Loucy (cell line): ENCODE measurements at regions not wholly inside any gene's neighbourhood (a gene's known extent, or its start where the extent isn't known, plus 50 kb on each side); places are given as distances from the start of the nearest gene placed in this dataset.

ENCODE experiments used
- H2AFZ ChIP-seq: fragments of 200-600 bp; sonication (generic); 2 replicates; pipeline ENCODE4 v1.6.0; 2016; ENCODE audit warnings: antibody characterized with exemption, mild to moderate bottlenecking, low read length, moderate library complexity
- H3F3A ChIP-seq: fragments of 200-600 bp; 2 replicates; pipeline ENCODE4 v1.6.0; 2016; ENCODE audit warnings: antibody characterized with exemption, low read depth, mild to moderate bottlenecking
- H3K27me3 ChIP-seq: fragments of 200-600 bp; sonication (generic); 2 replicates; pipeline ENCODE4 v1.6.1; 2014; ENCODE audit warnings: low read length, mild to moderate bottlenecking; ENCODE audit not compliant: insufficient read depth, poor library complexity, severe bottlenecking
- H3K36me3 ChIP-seq: fragments of 200-600 bp; sonication (generic); 2 replicates; pipeline ENCODE4 v1.6.1; 2016; ENCODE audit warnings: low read length; ENCODE audit not compliant: insufficient read depth
- H3K4me1 ChIP-seq: fragments of 200-600 bp; sonication (generic); 2 replicates; pipeline ENCODE4 v1.5.1; 2014; ENCODE audit warnings: low read length, mild to moderate bottlenecking; ENCODE audit not compliant: insufficient read depth, poor library complexity, severe bottlenecking
- H3K4me2 ChIP-seq: fragments of 200-600 bp; sonication (generic); 2 replicates; pipeline ENCODE4 v1.6.0; 2014; ENCODE audit warnings: antibody characterized with exemption, low read length, low read depth, mild to moderate bottlenecking; ENCODE audit not compliant: poor library complexity, severe bottlenecking
- H3K4me3 ChIP-seq: fragments of 200-600 bp; sonication (generic); 2 replicates; pipeline ENCODE4 v1.5.1; 2014; ENCODE audit warnings: low read length, mild to moderate bottlenecking, mixed read lengths; ENCODE audit not compliant: poor library complexity, severe bottlenecking
- H3K79me2 ChIP-seq: fragments of 200-600 bp; sonication (generic); 2 replicates; pipeline ENCODE4 v1.6.1; 2014; ENCODE audit warnings: low read length; ENCODE audit not compliant: insufficient read depth
- H3K9ac ChIP-seq: fragments of 200-600 bp; sonication (generic); 2 replicates; pipeline ENCODE4 v1.6.0; 2014; ENCODE audit warnings: mild to moderate bottlenecking, low read depth, low read length, moderate library complexity; ENCODE audit not compliant: poor library complexity, severe bottlenecking
- H3K9me2 ChIP-seq: fragments of 200-600 bp; sonication (generic); replicated peaks from 2 replicates; pipeline ENCODE4 v1.6.1; 2016; ENCODE audit warnings: low read depth, low read length, mixed read lengths
- H3K9me3 ChIP-seq: fragments of 200-600 bp; sonication (generic); 2 replicates; pipeline ENCODE4 v1.6.1; 2014; ENCODE audit warnings: mild to moderate bottlenecking, antibody characterized with exemption, low read length, low read depth; ENCODE audit not compliant: insufficient read depth
- H4K20me1 ChIP-seq: fragments of 200-600 bp; sonication (generic); 2 replicates; pipeline ENCODE4 v1.6.0; 2014; ENCODE audit warnings: antibody characterized with exemption, low read length, mild to moderate bottlenecking; ENCODE audit not compliant: insufficient read depth, poor library complexity, severe bottlenecking
- EZH2phosphoT487 ChIP-seq: fragments of 200-600 bp; IDR thresholded peaks from 2 replicates; pipeline ENCODE4 v1.6.1; 2018; ENCODE audit warnings: antibody characterized with exemption, mild to moderate bottlenecking, moderate library complexity, borderline replicate concordance
- TF ChIP-seq, protein P1 (sequence below): fragments of 200-600 bp; sonication (generic); conservative IDR thresholded peaks from 2 replicates; pipeline ENCODE4 v1.5.1; 2014; ENCODE audit warnings: mild to moderate bottlenecking, antibody characterized with exemption, low read length

DNA sequence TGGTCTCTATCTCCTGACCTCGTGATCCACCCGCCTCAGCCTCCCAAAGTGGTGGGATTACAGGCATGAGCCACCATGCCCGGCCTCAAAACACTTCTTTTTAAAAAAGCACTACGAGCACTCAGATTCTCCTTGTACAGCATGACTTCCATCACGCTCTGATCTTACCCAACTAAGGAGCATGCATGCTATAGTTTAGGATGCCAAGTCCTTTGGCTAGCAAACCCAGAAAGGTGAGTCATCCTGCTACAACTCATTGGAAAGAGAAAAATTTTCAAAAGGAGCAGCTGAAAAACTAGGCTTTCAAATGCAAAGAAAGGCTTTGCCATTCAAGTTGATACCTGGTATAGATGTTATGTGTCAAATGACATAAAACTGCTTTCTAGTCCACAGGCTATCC, 70.3 kb upstream of the PRICKLE2 start:
- Histone ChIP-seq H3K4me2 (no peak overlapping the region), H3F3A (no peaks in the 10 kb centered on the region), H3K4me3 (no peak overlapping the region), H3K79me2 (no peaks in the 10 kb centered on the region), H3K9ac (no peak overlapping the region), H2AFZ (no peak overlapping the region), H3K9me3 (peaks cover 14% of the 10 kb centered on the region; the same call in 1 of the 2 replicates), H3K27me3 (no peaks in the 10 kb centered on the region), H3K9me2 (no peaks in the 10 kb centered on the region), H3K4me1 (no peaks in the 10 kb centered on the region), H4K20me1 (no peaks in the 10 kb centered on the region), H3K36me3 (no peaks in the 10 kb centered on the region)
- no peak for TF ChIP-seq EZH2phosphoT487
- TF ChIP-seq, protein P1, sequence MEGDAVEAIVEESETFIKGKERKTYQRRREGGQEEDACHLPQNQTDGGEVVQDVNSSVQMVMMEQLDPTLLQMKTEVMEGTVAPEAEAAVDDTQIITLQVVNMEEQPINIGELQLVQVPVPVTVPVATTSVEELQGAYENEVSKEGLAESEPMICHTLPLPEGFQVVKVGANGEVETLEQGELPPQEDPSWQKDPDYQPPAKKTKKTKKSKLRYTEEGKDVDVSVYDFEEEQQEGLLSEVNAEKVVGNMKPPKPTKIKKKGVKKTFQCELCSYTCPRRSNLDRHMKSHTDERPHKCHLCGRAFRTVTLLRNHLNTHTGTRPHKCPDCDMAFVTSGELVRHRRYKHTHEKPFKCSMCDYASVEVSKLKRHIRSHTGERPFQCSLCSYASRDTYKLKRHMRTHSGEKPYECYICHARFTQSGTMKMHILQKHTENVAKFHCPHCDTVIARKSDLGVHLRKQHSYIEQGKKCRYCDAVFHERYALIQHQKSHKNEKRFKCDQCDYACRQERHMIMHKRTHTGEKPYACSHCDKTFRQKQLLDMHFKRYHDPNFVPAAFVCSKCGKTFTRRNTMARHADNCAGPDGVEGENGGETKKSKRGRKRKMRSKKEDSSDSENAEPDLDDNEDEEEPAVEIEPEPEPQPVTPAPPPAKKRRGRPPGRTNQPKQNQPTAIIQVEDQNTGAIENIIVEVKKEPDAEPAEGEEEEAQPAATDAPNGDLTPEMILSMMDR: no peak

DNA sequence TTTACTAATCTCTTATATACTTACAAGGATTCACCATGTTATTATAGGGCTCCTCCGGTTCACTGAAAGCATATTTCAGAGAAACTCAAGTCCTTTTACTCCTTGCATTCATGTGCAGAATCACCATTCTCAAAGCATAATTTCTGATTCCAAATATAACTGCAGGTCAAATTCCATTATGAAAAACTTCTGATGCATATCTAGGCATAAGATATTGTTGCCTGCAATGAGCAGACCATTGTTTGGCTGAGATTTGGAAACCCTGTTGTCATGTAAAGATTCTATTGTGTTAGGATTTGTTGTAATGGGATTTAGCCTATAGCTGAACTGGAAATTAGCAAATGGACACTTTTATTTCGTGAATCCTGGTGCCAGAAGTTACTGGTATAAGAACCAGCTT, 69.5 kb upstream of the PRICKLE2 start:
- Histone ChIP-seq H4K20me1 (no peaks in the 10 kb centered on the region), H3K4me1 (no peaks in the 10 kb centered on the region), H3K36me3 (no peaks in the 10 kb centered on the region), H3K4me3 (no peak overlapping the region), H3K4me2 (no peak overlapping the region), H3K9me3 (peaks cover 14% of the 10 kb centered on the region; the same call in 1 of the 2 replicates), H3K79me2 (no peaks in the 10 kb centered on the region), H3F3A (no peaks in the 10 kb centered on the region), H3K9ac (no peak overlapping the region), H3K27me3 (no peaks in the 10 kb centered on the region), H2AFZ (no peak overlapping the region), H3K9me2 (no peaks in the 10 kb centered on the region)
- TF ChIP-seq, protein P1: no peak
- no peak for TF ChIP-seq EZH2phosphoT487

DNA sequence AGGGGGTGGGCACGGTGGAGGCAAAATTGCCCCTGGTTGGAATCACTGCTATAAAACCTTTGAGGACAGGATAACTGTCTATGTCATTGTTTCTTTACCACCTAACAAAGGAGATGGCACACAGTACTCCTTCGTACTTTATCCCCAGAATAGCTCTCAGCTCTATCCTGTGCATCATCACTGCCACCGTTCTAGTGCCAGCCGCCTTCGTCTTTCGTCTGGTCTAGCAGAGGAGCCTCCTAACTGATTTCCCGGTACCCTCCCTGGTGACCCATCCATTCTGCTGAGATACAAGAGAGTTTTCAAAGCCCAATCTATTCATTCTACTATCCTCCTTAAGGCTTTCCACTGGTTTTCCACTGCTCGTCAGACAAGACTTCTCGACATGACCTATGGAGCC, 67.9 kb upstream of the PRICKLE2 start:
- H2AFZ ChIP-seq: no peak overlapping the region
- no peaks in the 10 kb centered on the region for H4K20me1 ChIP-seq
- H3K4me1 ChIP-seq: no peaks in the 10 kb centered on the region
- no peaks in the 10 kb centered on the region for H3F3A ChIP-seq
- H3K36me3 ChIP-seq: no peaks in the 10 kb centered on the region
- H3K27me3 ChIP-seq: no peaks in the 10 kb centered on the region
- H3K4me2 ChIP-seq: no peak overlapping the region
- TF ChIP-seq, protein P1: no peak
- no peak for TF ChIP-seq EZH2phosphoT487
- no peak overlapping the region for H3K4me3 ChIP-seq
- no peaks in the 10 kb centered on the region for H3K9me2 ChIP-seq
- H3K9ac ChIP-seq: no peak overlapping the region
- H3K79me2 ChIP-seq: no peaks in the 10 kb centered on the region
- peaks cover 11% of the 10 kb centered on the region; the same call in 1 of the 2 replicates for H3K9me3 ChIP-seq
